H1 (cell line): ENCODE measurements at regions not wholly inside any gene's neighbourhood (a gene's known extent, or its start where the extent isn't known, plus 50 kb on each side); places are given as distances from the start of the nearest gene placed in this dataset.

Experiments
- CTCF ChIA-PET: fragments of 300-600 bp; sonication (Branson Sonifier 250); formaldehyde crosslinking; loops from one replicate; lab custom pipeline; 2021; ENCODE audit not compliant: partially characterized antibody; lab: Charles Lee
- POLR2A ChIA-PET: fragments of 300-600 bp; sonication (Branson Sonifier 250); formaldehyde crosslinking; loops from one replicate; lab custom pipeline; 2021; ENCODE audit warnings: inconsistent platforms; ENCODE audit not compliant: partially characterized antibody; lab: Charles Lee
- DNase-seq, 2 experiments: peaks; one replicate each; pipeline versions ENCODE4 v3.0.0 to v3.0.0-alpha.2; 2010 to 2022; ENCODE audit warnings: low spot score in 2 of 2, low read depth in 1 of 2, mixed read lengths in 1 of 2
- FAIRE-seq: peaks from 2 replicates; lab custom pipeline; 2011; peaks lifted over from hg19 to GRCh38; lab: Jason Lieb, UNC
- H2AFZ ChIP-seq: 2 replicates; pipeline ENCODE4 v1.8.1; 2012; ENCODE audit warnings: low read length, inconsistent platforms
- H2AK5ac ChIP-seq: 2 replicates; pipeline ENCODE4 v1.6.1; 2013; ENCODE audit warnings: low read depth, low read length
- H2BK120ac ChIP-seq: replicated peaks from 2 replicates; pipeline ENCODE3; 2013; ENCODE audit warnings: low read depth, low read length, inconsistent platforms
- H2BK12ac ChIP-seq: 2 replicates; pipeline ENCODE4 v1.6.1; 2013; ENCODE audit warnings: low read depth, low read length
- H2BK15ac ChIP-seq: 2 replicates; pipeline ENCODE4 v1.6.1; 2013; ENCODE audit warnings: low read length
- H2BK20ac ChIP-seq: 2 replicates; pipeline ENCODE4 v1.6.1; 2013; ENCODE audit warnings: low read length
- H2BK5ac ChIP-seq: 2 replicates; pipeline ENCODE4 v1.6.1; 2013; ENCODE audit warnings: low read depth, low read length
- H3K14ac ChIP-seq: 2 replicates; pipeline ENCODE4 v1.6.1; 2013; ENCODE audit warnings: inconsistent platforms; ENCODE audit not compliant: insufficient read length
- H3K18ac ChIP-seq: 2 replicates; pipeline ENCODE4 v1.6.1; 2013; ENCODE audit warnings: low read length; ENCODE audit errors: extremely low read depth
- H3K23ac ChIP-seq: 2 replicates; pipeline ENCODE4 v1.6.1; 2013; ENCODE audit warnings: inconsistent platforms; ENCODE audit not compliant: insufficient read length
- H3K23me2 ChIP-seq: 2 replicates; pipeline ENCODE4 v1.6.1; 2013; ENCODE audit warnings: low read depth, low read length
- H3K27ac ChIP-seq: 2 replicates; pipeline ENCODE4 v1.6.1; 2011; ENCODE audit warnings: low read depth, low read length, inconsistent platforms
- H3K27me3 ChIP-seq, 4 experiments: replicated peaks in 1 of 4; 1 replicate in 1 of 4; 2 replicates in 3 of 4; pipeline versions ENCODE4 v1.6.1 to v1.8.1; 2011 to 2013; ENCODE audit warnings: low read length in 3 of 4, mild to moderate bottlenecking in 3 of 4, inconsistent platforms in 2 of 4, mixed read lengths in 2 of 4, moderate library complexity in 1 of 4; ENCODE audit not compliant: control insufficient read depth in 3 of 4, insufficient read depth in 3 of 4; ENCODE audit errors: extremely low read depth in 1 of 4
- H3K36me3 ChIP-seq, 4 experiments: 2 replicates each; pipeline versions ENCODE4 v1.6.1 to v1.8.1; 2011 to 2013; ENCODE audit warnings: mild to moderate bottlenecking in 4 of 4, low read length in 3 of 4, moderate library complexity in 2 of 4, control low read depth in 1 of 4, inconsistent platforms in 1 of 4; ENCODE audit not compliant: insufficient read depth in 4 of 4, control insufficient read depth in 2 of 4
- H3K4ac ChIP-seq: replicated peaks from 2 replicates; pipeline ENCODE3; 2013; ENCODE audit warnings: low read length, low read depth, mixed read lengths, inconsistent platforms; ENCODE audit not compliant: insufficient read length
- H3K4me1 ChIP-seq, 4 experiments: replicated peaks in 1 of 4; 1 replicate in 1 of 4; 2 replicates in 3 of 4; pipeline versions ENCODE4 v1.6.1 to v1.8.1; 2011 to 2013; ENCODE audit warnings: low read length in 3 of 4, inconsistent platforms in 2 of 4, mixed read lengths in 1 of 4; ENCODE audit not compliant: insufficient read depth in 4 of 4, control insufficient read depth in 3 of 4
- H3K4me2 ChIP-seq, 2 experiments: 2 replicates each; pipeline versions ENCODE4 v1.6.1 to v1.8.1; 2011 to 2013; ENCODE audit warnings: low read depth in 2 of 2, low read length in 2 of 2, control low read depth in 1 of 2, inconsistent platforms in 1 of 2, mild to moderate bottlenecking in 1 of 2; ENCODE audit not compliant: insufficient read depth in 1 of 2
- H3K4me3 ChIP-seq, 4 experiments: fragments of 200-600, 300-600 bp in 1 of 4; sonication (generic), shearing (Covaris generic), sonication (Bioruptor Twin) in 1 of 4; 2 replicates each; pipeline versions ENCODE4 v1.5.1 to v1.8.1; 2011 to 2016; ENCODE audit warnings: low read length in 4 of 4, low read depth in 3 of 4, control low read depth in 2 of 4, inconsistent platforms in 2 of 4, mild to moderate bottlenecking in 2 of 4, mixed read lengths in 1 of 4, moderate library complexity in 1 of 4; ENCODE audit not compliant: insufficient read depth in 2 of 4; ENCODE audit errors: extremely low read depth in 1 of 4
- H3K56ac ChIP-seq: replicated peaks from 2 replicates; pipeline ENCODE3; 2013; ENCODE audit warnings: low read depth, mild to moderate bottlenecking, mixed read lengths, low read length, inconsistent platforms; ENCODE audit not compliant: insufficient read length
- H3K79me1 ChIP-seq: 2 replicates; pipeline ENCODE4 v1.6.1; 2013; ENCODE audit warnings: low read depth, low read length, control low read depth
- H3K79me2 ChIP-seq, 2 experiments: 2 replicates each; pipeline versions ENCODE4 v1.6.1 to v1.8.1; 2012 to 2013; ENCODE audit warnings: low read length in 2 of 2, mild to moderate bottlenecking in 2 of 2, inconsistent platforms in 1 of 2; ENCODE audit not compliant: insufficient read depth in 2 of 2, control insufficient read depth in 1 of 2
- H3K9ac ChIP-seq, 4 experiments: replicated peaks in 1 of 4; 1 replicate in 1 of 4; 2 replicates in 3 of 4; pipeline versions ENCODE4 v1.6.1 to v1.8.1; 2011 to 2013; ENCODE audit warnings: low read depth in 3 of 4, low read length in 3 of 4, control low read depth in 2 of 4, mild to moderate bottlenecking in 2 of 4, moderate library complexity in 2 of 4, inconsistent platforms in 1 of 4; ENCODE audit errors: extremely low read depth in 1 of 4
- H3K9me3 ChIP-seq, 2 experiments: 2 replicates each; pipeline versions ENCODE4 v1.6.1 to v1.8.1; 2012 to 2013; ENCODE audit warnings: mild to moderate bottlenecking in 2 of 2, moderate library complexity in 2 of 2, control low read depth in 1 of 2, inconsistent platforms in 1 of 2, low read depth in 1 of 2, low read length in 1 of 2, mixed read lengths in 1 of 2; ENCODE audit not compliant: insufficient read depth in 2 of 2
- H4K20me1 ChIP-seq, 2 experiments: replicated peaks in 1 of 2; 2 replicates each; pipeline versions ENCODE3 to v1.8.1; 2011 to 2013; ENCODE audit warnings: inconsistent platforms in 2 of 2, low read length in 2 of 2, mild to moderate bottlenecking in 1 of 2; ENCODE audit not compliant: insufficient read depth in 2 of 2, control insufficient read depth in 1 of 2
- H4K5ac ChIP-seq: 2 replicates; pipeline ENCODE4 v1.6.1; 2013; ENCODE audit warnings: low read length, low read depth, mixed read lengths, inconsistent platforms; ENCODE audit not compliant: insufficient read length
- H4K8ac ChIP-seq: 2 replicates; pipeline ENCODE4 v1.8.0; 2013; ENCODE audit warnings: mild to moderate bottlenecking, moderate library complexity, low read length, inconsistent platforms; ENCODE audit not compliant: insufficient read depth; ENCODE audit errors: extremely low read depth
- H4K91ac ChIP-seq: replicated peaks from 2 replicates; pipeline ENCODE3; 2013; ENCODE audit warnings: low read length, mixed read lengths, inconsistent platforms; ENCODE audit not compliant: insufficient read length
- CBX5 ChIP-seq: fragments of 300-800, 300-1000 bp; sonication (generic); IDR thresholded peaks from 2 replicates; pipeline ENCODE4 v1.7.1; 2016; ENCODE audit warnings: antibody characterized with exemption, low read length, low read depth
- CHD2 ChIP-seq: IDR thresholded peaks from 2 replicates; pipeline ENCODE4 v1.6.1; 2012; ENCODE audit warnings: low read length, improper control_type of control experiment
- CREB1 ChIP-seq: IDR thresholded peaks from 2 replicates; pipeline ENCODE4 v1.6.1; 2012; ENCODE audit warnings: inconsistent platforms
- EZH2 ChIP-seq: fragments of 200-600 bp; sonication (generic); IDR thresholded peaks from 2 replicates; pipeline ENCODE4 v1.7.1; 2012; ENCODE audit warnings: low read depth, mild to moderate bottlenecking, moderate library complexity, low read length, inconsistent platforms; ENCODE audit not compliant: severe bottlenecking
- HDAC2 ChIP-seq, 2 experiments: fragments of 300-600 bp in 1 of 2; sonication (generic) in 1 of 2; IDR thresholded peaks; 2 replicates each; pipeline ENCODE4 v1.6.1; 2011 to 2012; ENCODE audit warnings: low read depth in 2 of 2, low read length in 2 of 2, mild to moderate bottlenecking in 2 of 2, moderate library complexity in 2 of 2, borderline replicate concordance in 1 of 2, inconsistent platforms in 1 of 2
- KDM4A ChIP-seq: IDR thresholded peaks from one replicate; pipeline ENCODE4 v1.7.1; 2012; ENCODE audit warnings: low read depth, mild to moderate bottlenecking, moderate library complexity, low read length, inconsistent platforms; ENCODE audit not compliant: severe bottlenecking
- POU5F1 ChIP-seq: IDR thresholded peaks from 2 replicates; pipeline ENCODE4 v1.6.1; 2011; ENCODE audit warnings: low read depth, mild to moderate bottlenecking, low read length, moderate library complexity
- SAP30 ChIP-seq: fragments of 300-600 bp; sonication (generic); IDR thresholded peaks from 2 replicates; pipeline ENCODE4 v1.7.1; 2012; ENCODE audit warnings: low read length, moderate library complexity, mild to moderate bottlenecking, inconsistent platforms; ENCODE audit not compliant: insufficient read depth, insufficient replicate concordance
- SP1 ChIP-seq: IDR thresholded peaks from 2 replicates; pipeline ENCODE4 v1.6.1; 2011; ENCODE audit warnings: low read depth, low read length
- SUZ12 ChIP-seq: fragments of 200-600 bp; sonication (generic); IDR thresholded peaks from 2 replicates; pipeline ENCODE4 v1.6.1; 2012; ENCODE audit warnings: mild to moderate bottlenecking, inconsistent platforms, low read length, moderate library complexity, mixed read lengths
- TAF1 ChIP-seq: IDR thresholded peaks from 2 replicates; pipeline ENCODE4 v1.6.1; 2011; ENCODE audit warnings: mild to moderate bottlenecking, low read depth, low read length
- TBP ChIP-seq: IDR thresholded peaks from 2 replicates; pipeline ENCODE4 v1.6.1; 2011; ENCODE audit warnings: low read depth, low read length, improper control_type of control experiment
- USF2 ChIP-seq: IDR thresholded peaks from 2 replicates; pipeline ENCODE4 v1.6.1; 2011; ENCODE audit warnings: low read length, improper control_type of control experiment
- WGBS, 2 experiments: shearing (Covaris generic) in 1 of 2; methylation state at CpG; one replicate each; pipeline versions ENCODE4 v1.1.6 to v1.1.7; 2013 to 2015; ENCODE audit warnings: low lambda C conversion rate in 2 of 2, mixed read lengths in 2 of 2, inconsistent platforms in 1 of 2, low coverage in 1 of 2, missing lambda C conversion rate in 1 of 2; ENCODE audit not compliant: insufficient replicate concordance in 2 of 2, insufficient coverage in 1 of 2, insufficient read length in 1 of 2; ENCODE audit errors: extremely low coverage in 1 of 2, missing lambda C conversion rate in 1 of 2; 5-methylcytosine and 5-hydroxymethylcytosine counted together

GRCh38 chr10:93166134-93166533 is 92.4 kb downstream of the CYP26A1 start:
- no peaks in the 10 kb centered on the region for H3K79me1 ChIP-seq
- no peak overlapping the region; the same call in 1 of the 2 replicates for H3K18ac ChIP-seq
- TF ChIP-seq TAF1 (no peak), POU5F1 (no peak), CBX5 (no peak), TBP (no peak), SP1 (no peak), KDM4A (no peak), CHD2 (no peak), SUZ12 (no peak), HDAC2 (IDR thresholded peaks at IDR 0.05; ENCODE audit: borderline replicate concordance in 1 of 2, low read depth in 2 of 2, low read length in 2 of 2) (no peak), SAP30 (no peak), EZH2 (no peak), USF2 (no peak), CREB1 (no peak)
- no peaks in the 10 kb centered on the region for H3K79me2 ChIP-seq
- H2BK15ac ChIP-seq, result no peak overlapping the region
- H3K23ac ChIP-seq, result no peak overlapping the region
- H4K8ac ChIP-seq, result no peak overlapping the region
- peak overlapping the region; percentile 15; the same call in 1 of the 2 replicates for H2AFZ ChIP-seq
- WGBS, 2 experiments, result 75% methylated on average over 4 of the region's 4 CpGs; no CpG with 5 or more reads in 1 of the 2 experiments
- H4K91ac ChIP-seq, result no peak overlapping the region
- H3K4me2 ChIP-seq, result no peak overlapping the region
- no peaks in the 10 kb centered on the region for H3K23me2 ChIP-seq
- H2BK5ac ChIP-seq, result no peak overlapping the region
- H2BK120ac ChIP-seq, result no peak overlapping the region
- H4K20me1 ChIP-seq, result no peaks in the 10 kb centered on the region
- H3K36me3 ChIP-seq, result peaks cover 0 to 3% (median 0%) of the 10 kb centered on the region in 4 experiments; a peak in 1 of 8 replicates
- H2BK12ac ChIP-seq, result no peak overlapping the region
- H3K9me3 ChIP-seq, result peaks cover 5 to 13% of the 10 kb centered on the region in 2 experiments; a peak in 1 of 4 replicates
- no peak overlapping the region for H3K27ac ChIP-seq
- FAIRE-seq (no peak), DNase-seq (no peak)
- no peaks in the 10 kb centered on the region; a peak in 1 of 7 replicates for H3K4me1 ChIP-seq
- H3K4ac ChIP-seq, result no peak overlapping the region
- H3K27me3 ChIP-seq, result no peaks in the 10 kb centered on the region
- no peak overlapping the region for H2AK5ac ChIP-seq
- 0 out of 2 replicates have a peak overlapping the region, but pooled peaks have one; percentile 23 for H2BK20ac ChIP-seq
- H3K4me3 ChIP-seq, result no peak overlapping the region
- POLR2A ChIA-PET, result no interaction called here
- no peak overlapping the region for H4K5ac ChIP-seq
- H3K14ac ChIP-seq, result no peak overlapping the region
- CTCF ChIA-PET, result interaction anchor here (1.0 to 1.5 kb wide), 6 partner anchors 17 to 327 kb away, joined by 3 to 4 read pairs (median 3); no protein-coding TSS in a partner anchor
- no peak overlapping the region for H3K56ac ChIP-seq
- H3K9ac ChIP-seq, result no peak overlapping the region
